Renal pelvis (tissue), 1 donor: ENCODE measurements at regions not wholly inside any gene's neighbourhood (a gene's known extent, or its start where the extent isn't known, plus 50 kb on each side); places are given as distances from the start of the nearest gene placed in this dataset.

Experiments
- DNase-seq: peaks from one replicate; pipeline ENCODE4 v3.0.0-alpha.2; 2013

GRCh38 chr2:22737144-22737543, 647.8 kb upstream of the KLHL29 start:
- no peak for DNase-seq

- peak; percentile 37 for DNase-seq
Measured at GRCh38 chr2:22741216-22741615, 643.8 kb upstream of the KLHL29 start.

- DNase-seq: no peak
Measured at GRCh38 chr2:22748909-22749308, 636.1 kb upstream of the KLHL29 start.

- no peak for DNase-seq
Measured at GRCh38 chr2:22753476-22753875, 631.5 kb upstream of the KLHL29 start.

- no peak for DNase-seq
Measured at GRCh38 chr2:22756276-22757043, 628.5 kb upstream of the KLHL29 start.

GRCh38 chr2:22769497-22769896, 615.5 kb upstream of the KLHL29 start:
- no peak for DNase-seq

- no peak for DNase-seq
Measured at GRCh38 chr2:22784566-22784965, 600.4 kb upstream of the KLHL29 start.

- no peak for DNase-seq
Measured at GRCh38 chr2:22786817-22787216, 598.2 kb upstream of the KLHL29 start.

- DNase-seq: no peak
Measured at GRCh38 chr2:22787745-22788144, 597.2 kb upstream of the KLHL29 start.

GRCh38 chr2:22788749-22789327, 596.1 kb upstream of the KLHL29 start:
- DNase-seq: no peak

- no peak for DNase-seq
Measured at GRCh38 chr2:22795287-22795866, 589.6 kb upstream of the KLHL29 start.

GRCh38 chr2:22798386-22798785, 586.6 kb upstream of the KLHL29 start:
- DNase-seq: no peak

GRCh38 chr2:22800412-22800811, 584.6 kb upstream of the KLHL29 start:
- no peak for DNase-seq

- no peak for DNase-seq
Measured at GRCh38 chr2:22801071-22801470, 583.9 kb upstream of the KLHL29 start.

- DNase-seq: no peak
Measured at GRCh38 chr2:22801970-22802369, 583.0 kb upstream of the KLHL29 start.

GRCh38 chr2:22807872-22808271, 577.1 kb upstream of the KLHL29 start:
- no peak for DNase-seq

- no peak for DNase-seq
Measured at GRCh38 chr2:22810602-22811001, 574.4 kb upstream of the KLHL29 start.

GRCh38 chr2:22812065-22812680, 572.8 kb upstream of the KLHL29 start:
- no peak for DNase-seq

- DNase-seq: no peak
Measured at GRCh38 chr2:22817197-22817596, 567.8 kb upstream of the KLHL29 start.

- DNase-seq: no peak
Measured at GRCh38 chr2:22821458-22821857, 563.5 kb upstream of the KLHL29 start.

GRCh38 chr2:22822835-22823234, 562.1 kb upstream of the KLHL29 start:
- no peak for DNase-seq

- no peak for DNase-seq
Measured at GRCh38 chr2:22824618-22825017, 560.4 kb upstream of the KLHL29 start.

- no peak for DNase-seq
Measured at GRCh38 chr2:22826703-22827102, 558.3 kb upstream of the KLHL29 start.
